GM11168 (cell line): ENCODE measurements at regions not wholly inside any gene's neighbourhood (a gene's known extent, or its start where the extent isn't known, plus 50 kb on each side); places are given as distances from the start of the nearest gene placed in this dataset.

Experiments used
- in situ Hi-C: fragments of 300-500 bp; cut with MboI; formaldehyde crosslinking; loops from one replicate; pipeline ENCODE4 v1.12.0; 2022; ENCODE audit warnings: low sequenced_read_pairs; ENCODE audit not compliant: unreplicated experiment

- in situ Hi-C loops: no loop called here
Observed at GRCh38 chr14:22036541-22037239, 363.1 kb upstream of the OR4E1 start.

- in situ Hi-C loops: no loop called here
Observed at GRCh38 chr14:22026527-22026926, 352.9 kb upstream of the OR4E1 start.

- in situ Hi-C loops: no loop called here
Observed at GRCh38 chr14:22025879-22026278, 352.3 kb upstream of the OR4E1 start.

GRCh38 chr14:22024137-22024536, 350.5 kb upstream of the OR4E1 start:
- in situ Hi-C loops: no loop called here

- in situ Hi-C loops: no loop called here
Observed at GRCh38 chr14:22018890-22019289, 345.3 kb upstream of the OR4E1 start.

GRCh38 chr14:22012452-22012851, 338.8 kb upstream of the OR4E1 start:
- in situ Hi-C loops: no loop called here

- in situ Hi-C loops: no loop called here
Observed at GRCh38 chr14:22011253-22011642, 337.6 kb upstream of the OR4E1 start.

GRCh38 chr14:22010545-22011252, 337.1 kb upstream of the OR4E1 start:
- in situ Hi-C loops: no loop called here

GRCh38 chr14:22008766-22009165, 335.1 kb upstream of the OR4E1 start:
- in situ Hi-C loops: no loop called here

- in situ Hi-C loops: no loop called here
Observed at GRCh38 chr14:22007784-22008412, 334.3 kb upstream of the OR4E1 start.

GRCh38 chr14:22007363-22007762, 333.7 kb upstream of the OR4E1 start:
- in situ Hi-C loops: no loop called here

GRCh38 chr14:22003461-22003860, 329.8 kb upstream of the OR4E1 start:
- in situ Hi-C loops: no loop called here

GRCh38 chr14:22002860-22003284, 329.3 kb upstream of the OR4E1 start:
- in situ Hi-C loops: no loop called here

- in situ Hi-C loops: no loop called here
Observed at GRCh38 chr14:21999402-21999801, 325.8 kb upstream of the OR4E1 start.

GRCh38 chr14:21997300-21997699, 323.7 kb upstream of the OR4E1 start:
- in situ Hi-C loops: no loop called here

GRCh38 chr14:21995332-21995731, 321.7 kb upstream of the OR4E1 start:
- in situ Hi-C loops: no loop called here

- in situ Hi-C loops: no loop called here
Observed at GRCh38 chr14:21993837-21994236, 320.2 kb upstream of the OR4E1 start.

- in situ Hi-C loops: no loop called here
Observed at GRCh38 chr14:21993070-21993469, 319.5 kb upstream of the OR4E1 start.

GRCh38 chr14:21991130-21991529, 317.5 kb upstream of the OR4E1 start:
- in situ Hi-C loops: no loop called here

- in situ Hi-C loops: no loop called here
Observed at GRCh38 chr14:21990116-21990515, 316.5 kb upstream of the OR4E1 start.

GRCh38 chr14:21989090-21989489, 315.5 kb upstream of the OR4E1 start:
- in situ Hi-C loops: no loop called here
